ENCODE measurements at regions not wholly inside any gene's neighbourhood (a gene's known extent, or its start where the extent isn't known, plus 50 kb on each side); places are given as distances from the start of the nearest gene placed in this dataset.
A peak's percentile ranks its signal among the peaks of the same experiment; 100 is the strongest.

DNA sequence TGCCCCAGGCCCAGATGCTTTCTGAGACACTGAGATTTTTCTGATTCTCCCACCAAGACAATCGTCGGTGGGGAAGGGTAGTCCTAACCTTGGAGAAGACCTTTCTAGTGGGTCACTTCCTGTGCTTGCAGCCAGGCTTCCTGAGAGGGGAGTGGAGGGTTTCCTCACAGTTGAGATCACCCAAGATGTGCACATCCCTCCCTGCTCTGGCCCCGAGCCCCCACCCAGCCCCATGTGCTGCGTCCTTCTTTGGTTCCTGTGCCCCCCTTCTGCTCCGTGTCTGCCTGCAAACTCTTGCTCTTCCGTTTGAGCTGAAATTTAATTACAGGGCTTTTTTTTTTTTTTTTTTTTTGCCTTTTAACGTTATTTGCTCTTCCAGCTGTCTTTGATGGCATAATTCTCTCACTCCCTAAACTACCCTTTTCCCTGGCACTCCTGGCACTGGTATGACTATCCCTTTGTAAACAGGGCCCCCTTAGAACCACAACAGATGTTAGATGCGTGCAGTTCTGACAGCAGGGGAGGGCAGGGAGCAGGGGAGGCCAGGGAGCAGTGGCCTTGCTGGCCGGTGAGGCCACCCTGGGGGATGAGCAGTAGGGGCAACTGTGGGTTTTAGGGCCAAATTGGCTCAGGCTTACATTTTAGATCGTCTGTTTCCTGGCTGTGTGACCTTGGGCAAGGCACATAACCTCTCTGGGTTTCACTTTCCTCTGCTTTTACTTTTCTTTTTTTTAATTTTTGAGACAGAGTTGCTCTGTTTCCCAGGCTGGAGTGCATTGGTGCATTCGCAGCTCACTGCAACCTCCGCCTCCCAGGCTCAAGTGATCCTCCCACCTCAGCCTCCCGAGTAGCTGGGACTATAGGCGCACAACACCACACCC is 144.5 kb downstream of the PHETA1 start:
- no peak for DNase-seq

DNA sequence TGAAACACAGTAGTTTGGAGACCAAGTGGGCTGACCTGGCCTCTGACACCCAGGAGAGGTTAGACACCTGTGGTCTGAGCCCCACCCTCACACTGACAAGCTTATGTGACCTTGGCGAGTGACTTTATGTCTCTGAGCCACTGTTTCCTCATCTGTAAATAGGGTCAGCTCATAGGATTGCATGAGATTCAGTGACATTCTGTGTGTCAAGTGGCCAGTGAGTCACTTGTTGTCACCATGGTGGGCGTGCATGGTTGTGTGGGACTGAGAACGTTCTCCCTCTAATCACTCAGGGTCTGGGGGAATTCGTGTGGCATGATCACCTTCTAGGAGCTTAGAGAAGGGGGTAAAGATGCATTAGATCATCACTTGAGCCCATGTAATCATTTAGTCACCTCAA is 146.4 kb downstream of the PHETA1 start:
- DNase-seq, result no peak

GRCh38 chr12:111222027-111222414 is 146.9 kb downstream of the PHETA1 start:
- DNase-seq, result no peak

- DNase-seq, result no peak
Observed at GRCh38 chr12:111221062-111222026, 147.6 kb downstream of the PHETA1 start.

DNA sequence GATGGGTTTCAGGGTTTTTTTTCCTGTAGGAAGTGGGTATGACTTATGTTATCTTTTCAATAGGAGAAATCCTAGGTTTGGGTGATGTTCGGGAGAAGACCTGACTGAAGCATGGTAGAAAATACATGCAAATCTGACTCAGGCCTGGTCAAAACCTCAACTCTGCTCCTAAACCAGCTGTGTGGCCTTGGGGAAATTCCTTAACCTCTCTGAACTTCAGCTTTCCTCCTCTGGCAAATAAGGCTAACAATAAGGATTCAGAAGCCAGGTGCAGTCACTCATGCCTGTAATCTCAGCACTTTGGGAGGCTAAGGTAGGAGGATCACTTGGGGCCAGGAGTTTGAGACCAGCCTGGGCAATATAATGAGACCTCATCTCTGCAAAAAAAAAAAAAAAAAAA is 148.5 kb downstream of the PHETA1 start:
- DNase-seq, result no peak

DNA sequence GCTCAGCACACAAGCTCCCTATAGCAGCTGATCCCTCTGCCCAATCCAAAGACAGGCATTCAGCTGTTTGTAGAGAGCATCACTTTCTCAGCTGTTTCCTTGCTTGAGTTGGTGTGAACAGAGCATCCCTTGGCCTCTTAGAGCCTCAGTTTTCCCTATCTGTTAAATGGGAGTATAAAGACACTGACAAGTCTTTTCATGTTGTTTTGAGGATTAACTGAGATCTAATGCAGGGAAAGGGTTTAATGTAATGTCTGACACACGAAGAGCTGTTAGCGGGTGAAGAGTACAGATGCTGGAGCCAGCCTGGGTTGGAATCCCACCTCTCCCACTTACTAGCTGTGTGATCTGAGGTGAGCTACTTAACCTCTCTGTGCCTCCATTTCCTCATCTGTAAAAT is 149.5 kb downstream of the PHETA1 start:
- no peak for DNase-seq

- DNase-seq, result no peak
Observed at GRCh38 chr12:111218499-111218898, 150.4 kb downstream of the PHETA1 start.

GRCh38 chr12:111216387-111217159 is 152.3 kb downstream of the PHETA1 start:
- no peak for DNase-seq

- peak in 1 of 58 donors; percentile 10 for DNase-seq
Observed at GRCh38 chr12:111215881-111216280, 153.0 kb downstream of the PHETA1 start.

DNA sequence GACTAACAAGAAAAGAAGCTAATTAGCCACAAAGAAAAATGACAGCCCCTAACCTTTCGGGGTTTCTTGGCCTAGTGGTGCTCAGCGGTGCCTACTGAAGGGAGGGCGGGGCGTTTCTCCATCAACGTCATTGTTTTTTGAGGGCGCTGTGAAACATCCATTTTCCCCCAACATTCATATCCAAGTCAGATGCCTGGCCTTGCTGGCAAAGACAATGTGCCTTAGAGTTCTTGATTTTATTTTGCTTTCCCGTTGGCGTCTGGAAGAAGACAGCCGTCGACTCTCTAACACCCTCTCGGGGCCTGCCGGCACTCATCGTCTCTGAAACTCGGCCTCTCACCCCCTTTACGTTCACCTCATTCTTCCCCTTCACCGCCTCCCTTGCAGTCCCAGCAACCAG is 154.5 kb downstream of the PHETA1 start:
- DNase-seq, result no peak

DNA sequence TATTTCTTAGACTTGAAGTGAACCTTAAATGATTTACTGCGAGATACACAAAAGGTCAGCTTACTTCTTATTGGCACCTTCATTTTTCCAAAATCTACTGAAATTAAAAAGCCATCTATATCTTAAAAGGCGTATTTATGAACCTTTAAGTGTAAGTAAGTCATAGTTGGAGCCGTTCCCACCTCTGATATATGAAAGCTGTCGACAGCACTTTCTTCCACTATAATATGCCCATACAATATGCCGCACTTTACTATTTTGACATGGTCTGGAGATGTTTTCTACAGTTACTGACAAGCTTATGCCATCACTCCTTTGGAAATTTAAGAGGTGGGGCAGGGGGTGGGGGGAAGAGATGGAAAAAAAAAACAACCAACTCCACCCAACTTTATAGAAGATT is 155.3 kb downstream of the PHETA1 start:
- DNase-seq, result no peak

DNA sequence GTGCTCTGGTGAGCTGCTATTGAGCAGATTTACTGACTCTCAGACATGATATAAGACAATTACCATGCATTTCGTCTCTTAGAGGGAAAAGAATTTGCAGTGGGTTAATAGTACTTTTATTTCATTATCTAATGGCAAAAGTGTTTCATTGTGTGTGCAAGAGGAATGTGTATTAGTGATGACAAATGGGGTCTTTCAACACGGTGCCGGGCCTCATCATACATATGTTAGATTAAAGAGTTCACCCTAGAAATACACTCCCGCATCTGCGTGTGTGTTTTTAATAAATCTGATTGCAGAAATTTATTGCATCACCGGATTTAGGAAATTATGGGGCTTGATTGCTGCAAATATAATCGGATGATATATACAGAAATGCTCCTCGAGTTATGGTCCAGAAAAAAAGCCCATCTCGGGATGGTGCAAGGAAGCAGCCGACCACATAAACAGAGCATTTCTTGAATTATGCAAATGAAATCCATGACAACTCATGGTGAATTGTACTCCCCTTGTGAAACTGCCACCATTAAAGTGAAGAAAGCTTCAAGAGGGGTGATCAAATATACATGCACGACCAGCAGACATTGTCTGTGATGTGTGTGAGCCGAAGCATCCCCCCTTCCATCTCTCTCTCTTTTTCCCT is 156.0 kb downstream of the PHETA1 start:
- DNase-seq, result no peak

DNA sequence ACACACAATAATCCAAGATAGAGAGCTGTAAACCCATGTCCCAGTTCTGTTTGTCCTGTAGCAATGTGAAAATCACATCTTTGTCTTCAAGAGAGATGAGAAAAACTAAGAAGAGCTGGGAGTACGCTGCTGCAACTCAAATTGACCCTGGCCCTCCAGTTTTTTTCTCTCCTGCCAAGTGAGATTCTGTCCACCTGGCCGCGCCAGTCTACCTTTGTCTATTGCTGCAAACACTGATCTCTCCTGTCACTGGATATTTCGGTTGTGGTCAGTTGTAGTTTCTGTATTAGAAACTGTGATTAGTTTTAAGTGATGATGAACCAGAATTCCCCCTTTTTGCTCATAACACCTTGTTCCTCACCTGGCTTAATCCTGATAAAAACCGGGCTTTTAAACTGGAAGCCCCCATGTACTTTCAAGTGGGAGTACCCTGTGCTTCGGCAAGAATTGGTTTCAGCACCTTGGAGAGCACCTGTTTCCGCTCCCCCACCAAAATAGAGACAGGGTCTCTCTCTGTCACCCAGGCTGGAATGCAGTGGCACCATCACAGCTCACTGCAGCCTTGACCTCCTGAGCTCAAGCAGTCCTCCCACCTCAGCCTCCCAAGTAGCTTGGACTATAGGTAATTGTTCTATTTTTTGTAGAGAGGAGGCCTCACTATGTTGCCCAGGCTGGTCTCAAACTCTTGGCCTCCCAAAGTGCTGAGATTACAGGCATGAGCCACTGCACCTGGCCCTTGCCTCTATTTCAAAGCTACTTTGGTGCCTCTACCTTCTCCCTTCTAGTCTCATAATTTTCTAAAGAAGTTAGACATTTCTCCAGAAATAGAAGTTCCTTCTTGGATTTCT is 156.8 kb downstream of the PHETA1 start:
- no peak for DNase-seq

GRCh38 chr12:111209811-111210210 is 159.1 kb downstream of the PHETA1 start:
- DNase-seq, result no peak

DNA sequence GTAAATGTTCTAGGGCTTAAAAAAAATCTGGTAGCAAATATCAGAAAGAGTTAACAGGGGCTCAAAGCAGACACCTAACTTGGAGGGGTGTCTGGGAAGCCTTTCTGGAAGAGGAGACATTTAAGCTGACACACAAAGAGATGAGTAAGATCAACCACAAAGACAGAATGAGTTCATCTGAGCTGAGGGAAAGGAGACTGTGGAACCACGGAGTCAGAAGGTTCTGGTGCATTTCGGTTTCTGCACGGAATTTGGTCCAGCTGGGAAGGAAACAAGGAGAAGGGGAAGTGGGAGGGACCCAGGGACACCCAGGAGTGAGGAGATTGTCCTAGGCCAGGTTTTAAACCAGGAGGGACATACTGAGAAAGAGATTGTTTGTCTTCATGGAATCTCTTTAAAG is 161.1 kb downstream of the PHETA1 start:
- no peak for DNase-seq

GRCh38 chr12:111204788-111205241 is 164.1 kb downstream of the PHETA1 start:
- no peak for DNase-seq

- DNase-seq, result no peak
Observed at GRCh38 chr12:111203969-111204368, 164.9 kb downstream of the PHETA1 start.

GRCh38 chr12:111203446-111203845 is 165.4 kb downstream of the PHETA1 start:
- DNase-seq, result no peak

GRCh38 chr12:111202237-111202915 is 166.5 kb downstream of the PHETA1 start:
- no peak for DNase-seq
